ENCODE measurements at regions not wholly inside any gene's neighbourhood (a gene's known extent, or its start where the extent isn't known, plus 50 kb on each side); places are given as distances from the start of the nearest gene placed in this dataset.

GRCh38 chr11:110026858-110027626 is 66.2 kb upstream of the ZC3H12C start:
- Histone ChIP-seq H3K36me3 (no peaks in the 10 kb centered on the region), H3K9me3 (ENCODE audit: low read depth) (no peaks in the 10 kb centered on the region), H3K4me3 (no peak overlapping the region), H3K4me1 (ENCODE audit: low read depth) (peaks cover 9% of the 10 kb centered on the region), H3K27me3 (no peaks in the 10 kb centered on the region), H3K27ac (no peak overlapping the region)
- no peak for DNase-seq (ENCODE audit: low read depth in 1 of 2, low spot score in 1 of 2)
- no peak for TF ChIP-seq CTCF (IDR thresholded peaks at IDR 0.05; ENCODE audit: low read depth, low read length)

- no peak for DNase-seq (ENCODE audit: low read depth in 1 of 2, low spot score in 1 of 2)
- Histone ChIP-seq H3K36me3 (no peaks in the 10 kb centered on the region), H3K4me3 (no peak overlapping the region), H3K27me3 (no peaks in the 10 kb centered on the region), H3K4me1 (ENCODE audit: low read depth) (peaks cover 9% of the 10 kb centered on the region), H3K27ac (no peak overlapping the region), H3K9me3 (ENCODE audit: low read depth) (no peaks in the 10 kb centered on the region)
- TF ChIP-seq CTCF (IDR thresholded peaks at IDR 0.05; ENCODE audit: low read depth, low read length) = no peak
These were observed 65.4 kb upstream of the ZC3H12C start for GRCh38 chr11:110027627-110028371.

GRCh38 chr11:110028921-110029320 is 64.3 kb upstream of the ZC3H12C start:
- no peaks in the 10 kb centered on the region for H3K9me3 ChIP-seq (ENCODE audit: low read depth)
- no peak for TF ChIP-seq CTCF (IDR thresholded peaks at IDR 0.05; ENCODE audit: low read depth, low read length)
- H3K27me3 ChIP-seq = no peaks in the 10 kb centered on the region
- no peak for DNase-seq (ENCODE audit: low read depth in 1 of 2, low spot score in 1 of 2)
- H3K4me1 ChIP-seq (ENCODE audit: low read depth) = peaks cover 9% of the 10 kb centered on the region
- H3K36me3 ChIP-seq = no peaks in the 10 kb centered on the region
- H3K4me3 ChIP-seq = no peak overlapping the region
- no peak overlapping the region for H3K27ac ChIP-seq

- H3K27me3 ChIP-seq = no peaks in the 10 kb centered on the region
- peaks cover 9% of the 10 kb centered on the region for H3K4me1 ChIP-seq (ENCODE audit: low read depth)
- peak overlapping the region; percentile 16 for H3K27ac ChIP-seq
- no peaks in the 10 kb centered on the region for H3K36me3 ChIP-seq
- no peak for TF ChIP-seq CTCF (IDR thresholded peaks at IDR 0.05; ENCODE audit: low read depth, low read length)
- H3K4me3 ChIP-seq = no peak overlapping the region
- H3K9me3 ChIP-seq (ENCODE audit: low read depth) = no peaks in the 10 kb centered on the region
- no peak for DNase-seq (ENCODE audit: low read depth in 1 of 2, low spot score in 1 of 2)
These were observed 63.5 kb upstream of the ZC3H12C start for GRCh38 chr11:110029714-110030113.

GRCh38 chr11:110031171-110031570 is 62.0 kb upstream of the ZC3H12C start:
- H3K27me3 ChIP-seq = no peaks in the 10 kb centered on the region
- DNase-seq (ENCODE audit: low read depth in 1 of 2, low spot score in 1 of 2) = no peak
- no peak for TF ChIP-seq CTCF (IDR thresholded peaks at IDR 0.05; ENCODE audit: low read depth, low read length)
- no peak overlapping the region for H3K4me3 ChIP-seq
- peaks cover 9% of the 10 kb centered on the region for H3K4me1 ChIP-seq (ENCODE audit: low read depth)
- H3K36me3 ChIP-seq = no peaks in the 10 kb centered on the region
- no peaks in the 10 kb centered on the region for H3K9me3 ChIP-seq (ENCODE audit: low read depth)
- no peak overlapping the region for H3K27ac ChIP-seq
